Esophagus (tissue), 2 donors: ENCODE measurements at regions not wholly inside any gene's neighbourhood (a gene's known extent, or its start where the extent isn't known, plus 50 kb on each side); places are given as distances from the start of the nearest gene placed in this dataset.

Experiments
- H3K27ac ChIP-seq, 2 donors: one replicate each; pipeline ENCODE4 v1.5.1; 2013; ENCODE audit warnings: low read depth in 2 of 2, mild to moderate bottlenecking in 2 of 2, inconsistent platforms in 1 of 2, low read length in 1 of 2, moderate library complexity in 1 of 2
- H3K27me3 ChIP-seq, 2 donors: one replicate each; pipeline ENCODE4 v1.6.1; 2013; ENCODE audit warnings: low read length in 2 of 2, control low read depth in 1 of 2, mild to moderate bottlenecking in 1 of 2; ENCODE audit not compliant: insufficient read depth in 2 of 2, control insufficient read depth in 1 of 2
- H3K36me3 ChIP-seq, 2 donors: one replicate each; pipeline ENCODE4 v1.6.1; 2013; ENCODE audit warnings: low read length in 1 of 2; ENCODE audit not compliant: control insufficient read depth in 2 of 2, insufficient read depth in 2 of 2
- H3K4me1 ChIP-seq, 2 donors: one replicate each; pipeline ENCODE4 v1.6.1; 2013; ENCODE audit warnings: low read length in 1 of 2; ENCODE audit not compliant: control insufficient read depth in 2 of 2, insufficient read depth in 2 of 2
- H3K4me3 ChIP-seq, 2 donors: one replicate each; pipeline ENCODE4 v1.5.1; 2013; ENCODE audit warnings: low read length in 2 of 2, mild to moderate bottlenecking in 2 of 2, low read depth in 1 of 2, moderate library complexity in 1 of 2
- H3K9me3 ChIP-seq, 2 donors: one replicate each; pipeline ENCODE4 v1.6.1; 2013; ENCODE audit warnings: mild to moderate bottlenecking in 2 of 2, low read depth in 1 of 2, low read length in 1 of 2, moderate library complexity in 1 of 2; ENCODE audit not compliant: control insufficient read depth in 2 of 2, insufficient read depth in 1 of 2
- WGBS, 2 donors: extraction: QIAGEN DNeasy Blood & Tissue Kit; methylation state at CpG; one replicate each; pipeline ENCODE4 v1.1.7; 2013; 5-methylcytosine and 5-hydroxymethylcytosine counted together
- donor health status: healthy with polysubstance abuse.
- donor health status: Bipolar disorder and iron deficiency.

DNA sequence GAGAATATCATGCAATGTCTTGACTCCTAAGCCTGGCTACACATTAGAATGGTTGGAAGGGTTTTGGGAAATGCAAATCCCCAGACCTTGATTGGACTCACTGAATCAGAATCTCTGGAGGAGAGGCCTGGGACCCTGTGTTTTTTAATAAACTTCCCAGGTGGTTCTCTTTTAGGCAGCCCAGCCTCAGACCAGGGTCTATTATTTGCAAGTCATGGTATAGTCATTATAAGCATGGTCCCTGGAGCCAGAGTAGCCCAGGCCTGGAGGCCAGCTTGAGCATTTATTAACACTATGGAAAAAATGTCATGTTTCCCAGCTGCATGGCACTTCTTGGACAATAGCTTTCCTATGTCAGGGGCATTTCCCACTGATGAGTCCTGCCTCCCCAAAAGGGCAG is 266.9 kb downstream of the NPIPA8 start:
- no peaks in the 10 kb centered on the region for H3K27me3 ChIP-seq
- no peak overlapping the region for H3K4me3 ChIP-seq
- H3K9me3 ChIP-seq = no peaks in the 10 kb centered on the region
- H3K27ac ChIP-seq = no peak overlapping the region
- no peaks in the 10 kb centered on the region for H3K4me1 ChIP-seq
- H3K36me3 ChIP-seq = no peaks in the 10 kb centered on the region

DNA sequence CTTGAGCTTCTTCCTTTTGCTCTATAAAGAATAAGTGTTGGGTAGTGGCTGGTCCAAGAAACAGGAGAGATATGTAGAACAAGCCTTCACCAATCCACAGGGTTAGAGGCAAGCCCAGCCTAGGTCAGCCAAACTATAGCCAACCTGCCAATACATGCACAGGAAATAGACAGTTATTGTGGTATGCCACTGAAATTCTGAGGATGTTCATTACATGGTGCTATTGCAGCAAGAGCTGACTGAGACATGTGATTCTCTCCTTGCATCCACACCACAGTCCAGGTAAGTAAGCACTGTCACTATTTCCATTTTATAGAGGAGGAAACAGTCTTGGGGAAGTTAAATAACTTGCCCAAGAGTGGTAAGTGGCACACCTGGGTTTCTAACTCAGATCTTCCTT is 268.1 kb downstream of the NPIPA8 start:
- Histone ChIP-seq H3K27me3 (no peaks in the 10 kb centered on the region), H3K4me3 (no peak overlapping the region), H3K9me3 (no peaks in the 10 kb centered on the region), H3K36me3 (no peaks in the 10 kb centered on the region), H3K4me1 (no peaks in the 10 kb centered on the region), H3K27ac (no peak overlapping the region)

DNA sequence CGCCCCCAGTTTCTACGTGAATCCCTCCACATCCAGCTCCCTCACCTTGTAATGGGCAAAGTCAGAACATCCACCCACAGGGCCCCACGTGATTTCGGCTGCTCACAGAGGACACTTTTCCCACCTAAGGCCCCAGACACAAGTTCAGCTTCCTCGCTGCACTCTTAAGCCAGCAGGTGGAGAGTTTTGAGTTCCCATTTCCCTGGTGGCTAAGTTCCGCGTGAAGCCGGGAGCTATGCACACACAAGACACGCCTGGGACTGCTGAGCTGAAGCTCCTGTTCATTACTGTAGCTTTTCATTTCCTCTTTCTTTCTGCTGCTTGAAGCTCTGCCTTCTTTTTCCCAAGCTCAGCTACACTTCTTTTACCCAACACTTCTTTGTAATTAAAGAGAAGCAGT is 273.8 kb downstream of the NPIPA8 start:
- H3K36me3 ChIP-seq = no peaks in the 10 kb centered on the region
- no peak overlapping the region for H3K27ac ChIP-seq
- no peaks in the 10 kb centered on the region for H3K4me1 ChIP-seq
- no peak overlapping the region for H3K4me3 ChIP-seq
- no peaks in the 10 kb centered on the region for H3K9me3 ChIP-seq
- 53 to 55% methylated on average over 9 of the region's 9 CpGs for WGBS, 2 donors
- no peaks in the 10 kb centered on the region for H3K27me3 ChIP-seq

DNA sequence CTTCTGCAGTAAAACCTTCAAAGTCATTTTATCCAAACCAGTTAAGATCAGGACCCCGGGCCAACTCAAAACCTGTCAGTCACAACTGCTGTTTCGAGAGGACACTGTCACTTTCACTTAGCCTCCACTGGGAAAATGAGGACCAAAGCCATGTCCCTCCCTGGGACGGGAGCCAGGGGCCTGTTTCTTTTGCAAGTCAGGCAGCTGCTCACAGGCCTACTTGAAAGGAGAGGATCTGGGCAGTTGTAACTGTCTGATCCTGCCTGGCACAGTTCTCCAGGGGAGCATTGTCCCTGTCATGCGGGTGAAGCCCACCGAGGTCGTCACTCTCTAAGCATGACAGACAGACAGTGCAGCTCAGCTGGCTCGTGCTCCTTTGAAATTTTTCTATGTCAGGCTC is 276.2 kb downstream of the NPIPA8 start:
- Histone ChIP-seq H3K27ac (no peak overlapping the region), H3K36me3 (no peaks in the 10 kb centered on the region), H3K4me3 (no peak overlapping the region), H3K4me1 (no peaks in the 10 kb centered on the region), H3K27me3 (no peaks in the 10 kb centered on the region), H3K9me3 (no peaks in the 10 kb centered on the region)
- WGBS, 2 donors = 52 to 55% methylated on average over 7 of the region's 7 CpGs

DNA sequence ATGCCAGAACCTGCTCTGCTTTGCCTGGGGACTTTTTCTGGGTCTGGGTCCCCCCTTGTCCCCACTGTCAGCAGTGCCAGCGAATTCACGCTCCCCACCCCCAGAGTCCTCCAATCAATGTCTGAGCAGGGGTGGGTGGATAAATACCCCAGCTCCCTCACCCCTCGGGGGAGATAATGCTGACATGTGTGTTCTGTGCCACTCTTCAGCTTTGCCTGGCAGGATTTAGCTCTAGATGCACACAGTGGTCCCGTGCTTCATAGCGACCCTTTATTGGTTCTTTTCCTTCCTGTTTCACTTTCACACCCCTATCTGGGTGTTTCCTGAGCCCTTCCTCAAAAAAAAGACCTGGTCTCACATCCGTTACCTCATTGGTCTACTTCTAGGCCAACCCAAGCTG is 277.0 kb downstream of the NPIPA8 start:
- H3K36me3 ChIP-seq = no peaks in the 10 kb centered on the region
- 79 to 82% methylated on average over 6 of the region's 6 CpGs for WGBS, 2 donors

DNA sequence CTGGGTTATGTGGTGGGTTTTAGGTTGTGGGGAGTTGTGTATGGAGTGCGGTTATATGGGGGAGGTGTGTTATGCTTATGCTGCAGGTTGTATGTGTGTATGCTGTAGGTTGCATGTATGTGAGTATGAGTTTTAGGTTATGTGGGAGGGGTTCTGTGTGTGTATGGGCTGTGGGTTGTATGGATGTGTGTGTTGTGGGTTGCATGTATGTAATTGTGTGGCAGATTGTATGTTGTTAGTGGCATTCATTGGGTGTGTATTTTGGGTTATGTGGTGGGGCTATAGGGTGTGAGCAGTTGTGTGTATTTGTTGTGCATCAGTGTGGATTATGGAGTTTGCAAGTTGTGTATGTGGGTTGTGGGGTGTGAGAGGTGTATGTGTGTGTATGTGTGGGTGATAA is 277.4 kb downstream of the NPIPA8 start:
- no peaks in the 10 kb centered on the region for H3K27me3 ChIP-seq
- H3K27ac ChIP-seq = no peak overlapping the region
- no peak overlapping the region for H3K4me3 ChIP-seq
- no peaks in the 10 kb centered on the region for H3K36me3 ChIP-seq
- H3K9me3 ChIP-seq = no peaks in the 10 kb centered on the region
- no peaks in the 10 kb centered on the region for H3K4me1 ChIP-seq
- 92 to 94% methylated on average over 1 of the region's 1 CpG for WGBS, 2 donors

More for the DNA sequence above, 277.0 kb downstream of the NPIPA8 start:
- H3K4me1 ChIP-seq = no peaks in the 10 kb centered on the region
- H3K9me3 ChIP-seq = no peaks in the 10 kb centered on the region
- no peaks in the 10 kb centered on the region for H3K27me3 ChIP-seq
- H3K4me3 ChIP-seq = no peak overlapping the region
- H3K27ac ChIP-seq = no peak overlapping the region

DNA sequence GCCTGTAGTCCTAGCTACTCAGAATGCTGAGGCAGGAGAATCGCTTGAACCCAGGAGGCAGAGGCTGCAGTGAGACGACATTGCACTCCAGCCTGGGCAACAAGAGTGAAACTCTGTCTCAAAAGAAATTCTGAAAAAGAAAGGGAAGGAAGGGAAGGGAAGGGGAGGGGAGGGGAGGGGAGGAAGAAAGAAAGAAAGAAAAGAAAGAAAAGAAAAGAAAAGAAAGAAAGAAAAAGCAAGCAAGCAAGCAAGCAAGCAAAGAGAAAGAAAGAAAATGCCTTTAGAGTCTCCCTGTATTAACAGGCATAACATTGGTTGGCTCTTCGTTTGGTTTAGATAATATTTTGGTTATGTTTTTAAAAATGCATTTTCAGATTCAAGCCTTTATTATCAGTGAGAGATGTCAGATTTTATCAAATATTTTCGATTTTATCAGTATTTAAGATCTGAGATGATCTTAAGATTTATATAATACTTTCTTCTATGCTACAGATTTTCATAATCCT is 281.1 kb downstream of the NPIPA8 start:
- no peaks in the 10 kb centered on the region for H3K4me1 ChIP-seq
- WGBS, 2 donors = 58 to 59% methylated on average over 4 of the region's 4 CpGs
- H3K4me3 ChIP-seq = no peak overlapping the region
- no peaks in the 10 kb centered on the region for H3K9me3 ChIP-seq
- no peak overlapping the region for H3K27ac ChIP-seq
- peaks cover 0 to 3% of the 10 kb centered on the region in 2 donors for H3K27me3 ChIP-seq
- H3K36me3 ChIP-seq = no peaks in the 10 kb centered on the region

DNA sequence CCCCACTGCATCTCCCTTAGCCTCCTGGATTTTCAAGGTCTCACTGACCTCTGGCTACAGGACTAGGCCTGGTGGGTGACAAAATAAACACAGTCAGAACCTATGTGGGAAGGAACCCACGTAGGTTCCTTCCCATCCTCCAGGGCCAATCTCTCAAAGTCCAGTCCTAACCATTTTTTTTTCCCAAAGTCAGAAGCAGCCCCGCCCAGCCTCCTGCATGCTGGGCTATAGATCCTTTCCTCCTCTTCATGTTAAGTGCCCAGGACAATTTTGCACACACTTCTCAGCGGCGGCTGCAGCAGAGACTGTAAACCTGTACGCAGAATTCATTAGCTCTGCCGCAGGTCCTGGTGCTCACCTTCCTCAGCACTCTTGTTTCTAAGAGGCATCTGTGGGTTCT is 285.8 kb downstream of the NPIPA8 start:
- no peak overlapping the region for H3K27ac ChIP-seq
- H3K4me3 ChIP-seq = no peak overlapping the region
- no peaks in the 10 kb centered on the region for H3K9me3 ChIP-seq
- H3K27me3 ChIP-seq = peaks cover 0 to 3% of the 10 kb centered on the region in 2 donors
- no peaks in the 10 kb centered on the region for H3K36me3 ChIP-seq
- 79 to 81% methylated on average over 6 of the region's 6 CpGs for whole genome bisulfite sequencing, 2 donors
- no peaks in the 10 kb centered on the region for H3K4me1 ChIP-seq

DNA sequence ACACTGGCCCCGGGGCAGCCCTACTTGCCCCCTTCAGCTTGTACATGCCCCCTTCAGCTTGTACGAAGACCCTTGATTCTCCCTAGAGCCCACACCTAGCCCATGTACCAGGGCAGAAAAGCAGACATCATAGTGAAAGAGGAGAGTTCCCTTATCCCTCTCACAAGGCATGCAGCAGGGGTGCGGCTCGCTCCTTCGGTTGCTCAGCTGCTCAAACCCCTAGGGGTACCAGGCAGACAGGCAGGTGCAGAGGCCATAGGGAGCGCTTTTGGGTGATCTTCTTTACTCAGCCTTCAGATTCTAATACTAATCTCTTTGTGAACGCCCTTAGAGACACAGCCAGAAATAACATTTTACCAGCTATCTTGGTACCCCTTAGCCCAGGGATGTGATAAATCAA is 286.3 kb downstream of the NPIPA8 start:
- no peaks in the 10 kb centered on the region for H3K4me1 ChIP-seq
- H3K9me3 ChIP-seq = no peaks in the 10 kb centered on the region
- H3K27ac ChIP-seq = no peak overlapping the region
- H3K4me3 ChIP-seq = no peak overlapping the region
- H3K36me3 ChIP-seq = no peaks in the 10 kb centered on the region
- H3K27me3 ChIP-seq = peaks cover 0 to 3% of the 10 kb centered on the region in 2 donors
- 81 to 85% methylated on average over 7 of the region's 7 CpGs for WGBS, 2 donors

DNA sequence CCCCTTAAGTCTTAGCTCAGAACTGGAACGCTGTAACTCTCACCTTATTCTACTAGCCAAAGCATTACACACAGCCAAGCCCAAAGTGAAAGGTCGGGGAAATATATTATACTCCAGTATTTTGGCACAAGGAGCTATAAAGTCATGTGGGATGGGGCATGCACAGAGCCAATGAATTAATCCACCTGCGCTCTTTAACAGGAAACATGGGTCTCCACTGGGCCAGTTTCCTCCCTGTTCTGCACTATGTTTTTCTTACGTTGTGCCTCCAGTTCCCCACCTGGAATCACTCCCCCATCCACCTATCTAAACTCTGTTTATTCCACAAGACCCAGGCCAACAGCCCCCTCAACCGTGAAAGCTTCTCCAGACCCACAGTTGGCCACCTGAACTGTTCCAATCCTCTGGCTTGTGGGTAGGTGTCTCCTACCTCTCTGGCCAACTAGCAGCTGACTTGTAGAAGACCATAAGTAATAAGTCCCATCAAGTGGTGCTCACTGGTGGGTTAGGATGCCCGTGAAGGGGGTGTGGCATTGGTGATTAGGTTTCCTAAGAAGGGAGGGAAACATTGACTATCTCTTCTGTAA is 286.9 kb downstream of the NPIPA8 start:
- WGBS, 2 donors = 61 to 70% methylated on average over 6 of the region's 6 CpGs
- no peak overlapping the region for H3K27ac ChIP-seq

More for the DNA sequence above, 286.9 kb downstream of the NPIPA8 start:
- Histone ChIP-seq H3K27me3 (peaks cover 0 to 3% of the 10 kb centered on the region in 2 donors), H3K4me1 (no peaks in the 10 kb centered on the region), H3K4me3 (no peak overlapping the region), H3K36me3 (no peaks in the 10 kb centered on the region), H3K9me3 (no peaks in the 10 kb centered on the region)
